ENCODE measurements at regions not wholly inside any gene's neighbourhood (a gene's known extent, or its start where the extent isn't known, plus 50 kb on each side); places are given as distances from the start of the nearest gene placed in this dataset.

- no peak overlapping the region for H2BK20ac ChIP-seq (ENCODE audit: low read depth, low read length, poor library complexity, severe bottlenecking)
- H3K18ac ChIP-seq (ENCODE audit: insufficient read length, low read depth, low read length), result no peak overlapping the region
- H2AK5ac ChIP-seq (ENCODE audit: insufficient read length, low read length), result no peak overlapping the region
- H4K20me1 ChIP-seq (ENCODE audit: control insufficient read depth, insufficient read depth, insufficient read length), result no peaks in the 10 kb centered on the region
- H4K8ac ChIP-seq (replicated peaks; ENCODE audit: insufficient read length, low read depth, low read length), result no peak overlapping the region
- H2BK120ac ChIP-seq (ENCODE audit: low read depth, low read length, poor library complexity, severe bottlenecking), result no peak overlapping the region
- H3K9me3 ChIP-seq (ENCODE audit: control insufficient read depth, low read depth, low read length), result no peaks in the 10 kb centered on the region
- no peak overlapping the region for H3K4me3 Mint-ChIP-seq
- no peak overlapping the region for H4K91ac ChIP-seq (ENCODE audit: insufficient read length, low read depth, low read length)
- no peak overlapping the region for H3K4me2 ChIP-seq (ENCODE audit: insufficient read depth, insufficient read length, low read length)
- peak overlapping the region in 1 of 3 experiments; percentile 44; a peak in 3 of 7 replicates for H3K27ac Mint-ChIP-seq
- H3K9ac ChIP-seq (ENCODE audit: extremely low read depth, insufficient read length, low read length), result no peak overlapping the region
- no peaks in the 10 kb centered on the region for H3K27me3 Mint-ChIP-seq (ENCODE audit: low read depth)
- no peak overlapping the region for H2BK15ac ChIP-seq (ENCODE audit: low read depth, low read length)
- no peaks in the 10 kb centered on the region for H3K79me1 ChIP-seq (ENCODE audit: insufficient read depth, low read depth, low read length, poor library complexity, severe bottlenecking)
- H3T11ph ChIP-seq (ENCODE audit: low read length), result no peak overlapping the region
- no peak overlapping the region for H3K14ac ChIP-seq (ENCODE audit: insufficient read depth, low read length)
- no peak overlapping the region for H4K5ac ChIP-seq (ENCODE audit: insufficient read length, low read depth, low read length)
- no peak overlapping the region for H2BK12ac ChIP-seq (ENCODE audit: insufficient read length, low read depth, low read length)
- H3K4me1 ChIP-seq (ENCODE audit: insufficient read depth, low read length), result no peaks in the 10 kb centered on the region
- no CpG with 5 or more reads among the region's 1 CpG for WGBS (ENCODE audit: extremely low coverage, insufficient read length, low lambda C conversion rate)
- H3K36me3 Mint-ChIP-seq (ENCODE audit: insufficient read depth in 1 of 3, low read depth in 3 of 3), result peaks cover 7 to 13% (median 12%) of the 10 kb centered on the region in 3 experiments; a peak in 6 of 7 replicates
- H3K23ac ChIP-seq (ENCODE audit: insufficient read length, low read depth, low read length), result no peak overlapping the region
- H3K4ac ChIP-seq (ENCODE audit: low read depth, low read length), result no peak overlapping the region
- H2AFZ ChIP-seq (ENCODE audit: low read length), result no peak overlapping the region
- no peak for DNase-seq
- no peak for TF ChIP-seq CTCF (conservative IDR thresholded peaks at IDR 0.05)
- H3K4me1 Mint-ChIP-seq, result peaks cover 0 to 7% of the 10 kb centered on the region in 2 experiments; a peak in 3 of 4 replicates
- peaks cover 4 to 30% of the 10 kb centered on the region in 2 experiments for H3K9me3 Mint-ChIP-seq
- H2BK5ac ChIP-seq (ENCODE audit: insufficient read length, low read length), result no peak overlapping the region
- no peaks in the 10 kb centered on the region for H3K23me2 ChIP-seq (ENCODE audit: insufficient read length, low read depth, low read length, poor library complexity, severe bottlenecking)
- H3K79me2 ChIP-seq (ENCODE audit: insufficient read depth, low read length), result no peaks in the 10 kb centered on the region
- no peaks in the 10 kb centered on the region for H3K27me3 ChIP-seq (ENCODE audit: insufficient read depth, low read length)
- no peak overlapping the region for H3K27ac ChIP-seq (ENCODE audit: insufficient read length, low read depth, low read length)
- H3K56ac ChIP-seq (ENCODE audit: insufficient read length, low read depth, low read length), result no peak overlapping the region
Measured at GRCh38 chr12:73266206-73266605, 994.0 kb downstream of the TRHDE start.

All from H9 (cell line).